ENCODE measurements at regions not wholly inside any gene's neighbourhood (a gene's known extent, or its start where the extent isn't known, plus 50 kb on each side); places are given as distances from the start of the nearest gene placed in this dataset.

GRCh38 chr12:111158992-111159391 lies 209.9 kb downstream of the PHETA1 start:
- no peak for DNase-seq (ENCODE audit: low read depth)
- no peak for TF ChIP-seq CTCF (IDR thresholded peaks at IDR 0.05; ENCODE audit: insufficient read depth, low read depth, low read length)
- Histone ChIP-seq H3K4me3 (ENCODE audit: low read depth, low read length) (no peak overlapping the region), H3K36me3 (ENCODE audit: control insufficient read depth, insufficient read depth, low read length) (no peaks in the 10 kb centered on the region), H3K27me3 (ENCODE audit: control insufficient read depth, insufficient read depth, low read length) (peaks cover 7% of the 10 kb centered on the region; the same call in 1 of the 2 replicates)
- ChIA-PET POLR2A (no interaction called here), CTCF (no interaction called here)

- CTCF ChIA-PET, result interaction anchor here (0.6 kb wide), 1 partner anchor 114 kb away, joined by 3 read pairs; no protein-coding TSS in a partner anchor
- Histone ChIP-seq H3K36me3 (ENCODE audit: control insufficient read depth, insufficient read depth, low read length) (no peaks in the 10 kb centered on the region), H3K27me3 (ENCODE audit: control insufficient read depth, insufficient read depth, low read length) (peaks cover 8% of the 10 kb centered on the region; the same call in 1 of the 2 replicates), H3K4me3 (ENCODE audit: low read depth, low read length) (no peak overlapping the region)
- TF ChIP-seq CTCF (IDR thresholded peaks at IDR 0.05; ENCODE audit: insufficient read depth, low read depth, low read length), result no peak
- POLR2A ChIA-PET, result no interaction called here
- DNase-seq (ENCODE audit: low read depth), result no peak
Measured at GRCh38 chr12:111157486-111157885, 211.4 kb downstream of the PHETA1 start.

GRCh38 chr12:111156304-111156703 lies 212.6 kb downstream of the PHETA1 start:
- Histone ChIP-seq H3K36me3 (ENCODE audit: control insufficient read depth, insufficient read depth, low read length) (no peaks in the 10 kb centered on the region), H3K27me3 (ENCODE audit: control insufficient read depth, insufficient read depth, low read length) (peaks cover 10% of the 10 kb centered on the region; the same call in 1 of the 2 replicates), H3K4me3 (ENCODE audit: low read depth, low read length) (no peak overlapping the region)
- POLR2A ChIA-PET, result no interaction called here
- DNase-seq (ENCODE audit: low read depth), result no peak
- TF ChIP-seq CTCF (IDR thresholded peaks at IDR 0.05; ENCODE audit: insufficient read depth, low read depth, low read length), result no peak
- CTCF ChIA-PET, result no interaction called here

GRCh38 chr12:111155521-111155920 lies 213.4 kb downstream of the PHETA1 start:
- no peaks in the 10 kb centered on the region for H3K36me3 ChIP-seq (ENCODE audit: control insufficient read depth, insufficient read depth, low read length)
- no peak for DNase-seq (ENCODE audit: low read depth)
- CTCF ChIA-PET, result no interaction called here
- POLR2A ChIA-PET, result no interaction called here
- peaks cover 10% of the 10 kb centered on the region; the same call in 1 of the 2 replicates for H3K27me3 ChIP-seq (ENCODE audit: control insufficient read depth, insufficient read depth, low read length)
- no peak for TF ChIP-seq CTCF (IDR thresholded peaks at IDR 0.05; ENCODE audit: insufficient read depth, low read depth, low read length)
- H3K4me3 ChIP-seq (ENCODE audit: low read depth, low read length), result no peak overlapping the region

- H3K27me3 ChIP-seq (ENCODE audit: control insufficient read depth, insufficient read depth, low read length), result peaks cover 10% of the 10 kb centered on the region; the same call in 1 of the 2 replicates
- ChIA-PET POLR2A (no interaction called here), CTCF (no interaction called here)
- H3K4me3 ChIP-seq (ENCODE audit: low read depth, low read length), result no peak overlapping the region
- TF ChIP-seq CTCF (IDR thresholded peaks at IDR 0.05; ENCODE audit: insufficient read depth, low read depth, low read length), result no peak
- H3K36me3 ChIP-seq (ENCODE audit: control insufficient read depth, insufficient read depth, low read length), result no peaks in the 10 kb centered on the region
- DNase-seq (ENCODE audit: low read depth), result no peak
Measured at GRCh38 chr12:111155020-111155419, 213.9 kb downstream of the PHETA1 start.
